Ishikawa (cell line): ENCODE measurements at regions not wholly inside any gene's neighbourhood (a gene's known extent, or its start where the extent isn't known, plus 50 kb on each side); places are given as distances from the start of the nearest gene placed in this dataset.

Experiments
- CREB1 ChIP-seq: IDR thresholded peaks from 2 replicates; pipeline ENCODE4 v1.6.1; 2012; ENCODE audit warnings: low read depth
- MAX ChIP-seq: IDR thresholded peaks from 2 replicates; pipeline ENCODE4 v1.6.1; 2012
- NFIC ChIP-seq: IDR thresholded peaks from 2 replicates; pipeline ENCODE4 v1.6.1; 2012
- RAD21 ChIP-seq: IDR thresholded peaks from 2 replicates; pipeline ENCODE4 v1.6.1; 2012; ENCODE audit warnings: low read depth
- TEAD4 ChIP-seq: IDR thresholded peaks from 2 replicates; pipeline ENCODE4 v1.6.1; 2012
- USF1 ChIP-seq: IDR thresholded peaks from 2 replicates; pipeline ENCODE4 v1.6.1; 2012
- YY1 ChIP-seq: IDR thresholded peaks from 2 replicates; pipeline ENCODE4 v1.6.1; 2012; ENCODE audit warnings: low read depth
- ZBTB7A ChIP-seq: IDR thresholded peaks from 2 replicates; pipeline ENCODE4 v1.6.1; 2012; ENCODE audit warnings: low read depth

GRCh38 chr7:112843151-112843550, 53.0 kb upstream of the TMEM168 start:
- no peak for TF ChIP-seq YY1
- no peak for TF ChIP-seq CREB1
- TF ChIP-seq TEAD4: no peak
- TF ChIP-seq NFIC: no peak
- no peak for TF ChIP-seq MAX
- TF ChIP-seq USF1: no peak
- no peak for TF ChIP-seq ZBTB7A
- TF ChIP-seq RAD21: no peak
